Fibroblast of gingiva (primary cell): ENCODE measurements at regions not wholly inside any gene's neighbourhood (a gene's known extent, or its start where the extent isn't known, plus 50 kb on each side); places are given as distances from the start of the nearest gene placed in this dataset.
"Not testable (repeated sequence)": the region's sequence is repeated elsewhere in the genome, so short reads cannot be mapped to it uniquely, and the experiment has no call there.

Experiments used
- DNase-seq: peaks from one replicate; pipeline ENCODE4 v3.0.0-alpha.2; 2011; ENCODE audit warnings: low read depth

- DNase-seq: no peak
These were observed 420.2 kb upstream of the TMTC1 start for GRCh38 chr12:30203981-30204380.

- no peak for DNase-seq
These were observed 418.9 kb upstream of the TMTC1 start for GRCh38 chr12:30202521-30203254.

- no peak for DNase-seq
These were observed 417.8 kb upstream of the TMTC1 start for GRCh38 chr12:30201301-30202160.

- DNase-seq: no peak
These were observed 417.1 kb upstream of the TMTC1 start for GRCh38 chr12:30200864-30201263.

GRCh38 chr12:30197392-30198057, 413.8 kb upstream of the TMTC1 start:
- peak; percentile 4 for DNase-seq

DNA sequence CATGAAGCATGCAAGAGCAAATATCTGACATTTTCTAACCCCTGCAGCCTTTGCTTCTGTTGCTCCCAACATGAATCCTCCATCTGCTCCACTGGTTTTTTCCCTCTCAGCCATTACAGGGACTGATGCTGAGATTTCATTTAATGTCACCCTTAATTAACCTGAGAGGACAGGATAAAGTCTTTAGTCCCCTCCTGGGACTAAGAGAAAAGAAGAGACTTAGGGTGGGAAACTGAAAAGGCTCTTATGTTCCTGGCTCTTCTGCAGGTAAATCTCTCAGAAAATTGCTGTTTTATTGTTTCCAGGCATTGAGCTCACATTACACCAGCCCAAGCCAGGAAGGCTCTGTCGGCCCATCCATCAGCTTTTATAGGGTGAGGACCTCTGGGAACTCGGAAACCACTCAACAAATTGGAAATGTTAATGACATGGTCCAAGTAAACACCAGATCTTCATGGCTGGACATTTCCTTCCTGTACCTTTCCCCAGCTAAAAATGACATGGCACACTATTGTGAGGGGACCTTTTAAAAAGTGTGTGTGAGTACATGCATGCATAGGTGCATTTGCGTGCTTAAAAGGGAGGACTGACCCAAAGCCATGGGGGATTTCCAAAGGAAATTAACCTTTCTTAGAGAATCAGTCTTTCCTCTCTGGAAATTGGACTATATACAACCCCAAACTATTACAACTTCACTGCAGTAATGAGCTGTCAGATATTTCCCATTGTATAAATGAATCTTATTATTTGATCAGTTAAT, 408.1 kb upstream of the TMTC1 start:
- DNase-seq: no peak

- no peak for DNase-seq
These were observed 405.0 kb upstream of the TMTC1 start for GRCh38 chr12:30188602-30189326.

GRCh38 chr12:30187426-30187825, 403.7 kb upstream of the TMTC1 start:
- no peak for DNase-seq

GRCh38 chr12:30181334-30181733, 397.6 kb upstream of the TMTC1 start:
- no peak for DNase-seq

GRCh38 chr12:30180602-30181001, 396.9 kb upstream of the TMTC1 start:
- DNase-seq: no peak

DNA sequence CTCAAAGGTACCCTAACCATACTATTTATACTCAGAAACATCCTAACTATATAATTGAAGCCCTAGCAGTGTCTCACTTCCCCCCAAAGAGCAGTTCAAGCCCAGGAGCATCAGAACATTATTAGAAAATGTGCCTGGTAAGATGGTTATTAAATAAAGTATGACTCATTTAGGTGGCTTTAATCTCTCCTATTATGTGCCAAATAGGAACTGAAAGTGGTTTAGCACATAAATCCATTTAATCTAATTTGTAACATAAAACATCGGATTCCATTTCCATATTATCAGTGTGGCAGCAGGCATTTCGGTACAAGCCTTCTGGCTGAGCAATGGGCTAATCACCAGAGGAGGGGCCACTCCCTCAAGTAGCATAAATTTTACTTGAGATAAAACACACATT, 395.2 kb upstream of the TMTC1 start:
- no peak for DNase-seq

DNA sequence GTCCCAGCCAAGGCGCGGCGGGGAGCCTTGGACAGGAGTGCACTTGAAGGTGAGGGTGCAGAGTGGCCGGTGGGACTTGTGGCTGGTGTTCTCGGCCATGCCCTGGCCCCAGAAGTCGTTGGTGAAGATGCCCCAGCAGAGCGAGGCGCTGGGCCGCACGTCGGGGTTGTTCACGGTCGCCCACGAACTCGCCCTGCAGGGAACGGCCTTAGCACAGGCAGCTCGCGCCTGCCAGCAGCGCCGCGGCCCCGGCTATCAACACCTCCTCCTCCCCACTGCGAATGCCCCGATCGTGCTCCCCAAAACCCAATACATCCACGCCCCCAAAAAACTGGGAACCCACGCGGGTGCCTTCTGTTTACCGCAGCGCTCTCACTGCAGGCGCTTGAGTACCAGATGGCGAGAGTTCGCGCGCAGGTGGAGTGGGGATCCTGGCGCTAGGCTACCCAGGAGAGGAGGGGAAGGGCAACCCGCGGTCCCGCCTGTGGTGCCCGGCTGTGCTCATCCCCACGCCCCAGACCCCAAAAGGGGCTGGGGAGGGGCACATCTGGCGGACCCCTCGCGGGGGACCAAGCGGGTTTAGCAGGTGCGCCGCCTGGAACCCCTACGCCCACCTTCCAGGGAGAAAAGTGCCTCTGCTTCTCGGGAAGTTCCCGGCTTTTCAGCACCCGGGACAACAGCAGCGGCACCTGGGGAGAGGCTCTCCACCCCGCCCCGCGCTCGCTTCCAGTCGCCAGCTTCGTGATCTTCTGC, 386.3 kb upstream of the TMTC1 start:
- no peak for DNase-seq

- no peak for DNase-seq
These were observed 382.5 kb upstream of the TMTC1 start for GRCh38 chr12:30166006-30166795.

DNA sequence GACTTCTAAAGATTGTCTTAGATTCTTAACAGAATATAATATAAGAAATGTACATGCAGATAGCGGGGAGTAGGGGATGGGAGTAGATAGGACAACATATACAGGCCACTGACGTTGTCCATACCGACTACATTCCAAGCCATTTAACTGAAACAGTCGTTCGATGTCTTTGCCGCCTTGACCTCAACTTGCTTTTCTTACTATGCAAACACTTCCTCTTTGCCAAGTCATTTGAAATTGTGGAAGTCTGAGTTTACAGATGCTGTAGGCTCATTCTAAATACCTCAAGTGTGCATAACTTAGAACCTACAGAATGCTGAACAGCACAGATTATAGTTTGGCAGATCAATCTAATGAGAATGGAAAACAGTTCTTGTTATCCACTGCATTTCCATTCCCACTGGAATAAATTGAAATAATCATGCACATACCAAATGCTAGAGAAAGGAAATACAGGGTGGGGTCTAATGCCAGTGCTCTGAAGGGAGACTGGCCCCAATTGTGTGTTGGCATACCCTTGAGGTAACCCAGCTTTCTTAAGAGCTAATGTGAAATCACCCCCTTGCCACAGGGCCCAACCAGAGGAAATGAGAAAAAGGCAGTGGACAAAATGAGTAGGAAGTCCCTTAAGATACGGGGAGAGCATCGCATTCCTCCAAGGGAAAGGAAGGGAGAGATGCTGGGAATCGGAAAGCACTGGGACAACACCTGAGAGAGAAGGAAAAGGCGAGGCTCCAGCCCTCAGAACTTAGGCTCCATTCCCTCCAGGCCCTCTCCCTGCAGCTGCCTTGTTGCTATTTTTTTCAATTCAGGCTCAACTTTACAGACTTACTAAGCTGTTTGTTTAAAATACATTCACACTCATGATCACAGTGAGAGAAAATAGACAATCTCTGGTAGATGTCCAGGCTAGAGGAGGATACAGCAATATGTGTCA, 380.9 kb upstream of the TMTC1 start:
- DNase-seq: no peak

DNA sequence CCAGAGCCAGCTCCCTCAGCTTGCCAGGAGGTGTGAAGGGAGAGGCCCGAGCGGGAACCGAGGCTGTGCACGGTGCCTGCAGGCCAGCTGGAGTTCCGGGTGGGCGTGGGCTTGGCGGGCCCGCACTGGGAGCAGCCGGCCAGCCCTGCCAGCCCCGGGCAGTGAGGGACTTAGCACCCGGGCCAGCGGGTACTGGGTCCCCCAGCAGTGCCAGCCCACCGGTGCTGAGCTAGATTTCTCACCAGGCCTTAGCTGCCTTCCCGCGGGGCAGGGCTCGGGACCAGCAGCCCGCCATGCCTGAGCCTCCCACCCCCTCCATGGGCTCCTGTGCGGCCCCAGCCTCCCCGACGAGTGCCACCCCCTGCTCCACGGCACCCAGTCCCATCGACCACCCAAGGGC, 373.1 kb upstream of the TMTC1 start:
- DNase-seq: not testable (repeated sequence)

GRCh38 chr12:30155001-30155730, 371.4 kb upstream of the TMTC1 start:
- peak; percentile 7 for DNase-seq

GRCh38 chr12:30153981-30154380, 370.2 kb upstream of the TMTC1 start:
- no peak for DNase-seq

DNA sequence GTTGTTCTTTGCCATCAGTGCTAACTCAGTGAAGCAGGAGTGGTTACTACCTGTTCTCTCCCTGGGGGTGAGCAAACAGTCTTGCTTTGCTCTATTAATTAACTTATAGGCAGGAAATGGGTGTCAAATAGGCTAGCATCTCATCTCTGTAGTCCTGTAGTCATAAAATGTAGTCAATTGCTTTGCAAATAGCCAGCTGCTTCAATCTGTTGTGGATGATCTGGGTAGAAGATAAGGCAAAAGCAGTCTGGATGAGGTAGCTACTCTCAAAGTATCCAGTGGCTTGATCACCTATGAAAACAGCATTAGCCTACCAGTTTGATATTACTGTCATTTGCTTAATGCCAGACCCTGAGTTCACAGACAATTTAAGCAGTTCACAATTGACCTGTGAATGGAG, 369.0 kb upstream of the TMTC1 start:
- DNase-seq: no peak
